T-helper 1 cell treated with Interleukin-12 subunit alpha and Interleukin-12 subunit beta and Interleukin-4 antibody, amounts not matched to agents 30 ng/mL and 1 ng/mL, for 36 hours (primary cell): ENCODE measurements at regions not wholly inside any gene's neighbourhood (a gene's known extent, or its start where the extent isn't known, plus 50 kb on each side); places are given as distances from the start of the nearest gene placed in this dataset.

Experiments
- intact Hi-C: fragments of 100-400 bp; cut with micrococcal nuclease; formaldehyde crosslinking; loops from one replicate; pipeline ENCODE4 v1.15.1; 2024

DNA sequence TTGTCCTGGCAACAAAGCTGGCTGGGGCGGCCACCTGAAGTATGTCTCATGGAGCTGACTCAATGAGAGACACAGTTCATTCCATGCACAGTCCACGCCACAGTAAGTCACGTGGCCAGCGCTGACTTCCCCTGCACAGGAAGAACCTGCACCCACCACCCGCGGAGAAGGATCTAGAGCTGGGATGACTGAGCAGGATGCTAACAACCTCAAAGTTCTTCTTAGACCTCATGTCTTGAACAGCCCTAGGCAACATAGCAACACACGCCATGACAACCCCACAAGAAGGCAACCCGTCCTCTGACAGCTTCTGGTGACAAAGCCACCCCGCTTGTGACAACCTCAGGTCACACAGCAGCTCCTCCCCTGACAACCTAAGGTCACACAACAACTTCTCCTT, 76.9 kb upstream of the B3GAT1 start:
- intact Hi-C loops = no loop called here

DNA sequence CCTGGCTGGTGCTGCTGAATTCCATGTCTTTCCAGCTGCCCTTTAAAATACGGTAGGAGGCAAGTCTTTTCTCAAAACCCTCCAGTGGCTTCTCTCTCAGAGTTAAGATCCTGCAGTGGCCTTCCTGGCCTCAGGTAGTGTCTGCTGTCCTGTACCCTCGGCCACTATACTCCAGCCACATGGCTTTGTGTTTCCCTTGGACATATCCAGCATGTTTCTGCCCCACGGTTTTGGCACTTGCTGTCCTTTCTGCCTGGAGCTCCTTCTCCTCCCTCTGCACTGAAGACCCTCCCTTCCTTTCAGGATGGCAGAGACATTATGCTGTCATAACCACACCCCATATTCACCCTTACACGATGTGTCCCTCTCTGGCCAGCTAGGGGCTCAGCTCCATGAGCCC, 76.5 kb upstream of the B3GAT1 start:
- intact Hi-C loops = no loop called here

DNA sequence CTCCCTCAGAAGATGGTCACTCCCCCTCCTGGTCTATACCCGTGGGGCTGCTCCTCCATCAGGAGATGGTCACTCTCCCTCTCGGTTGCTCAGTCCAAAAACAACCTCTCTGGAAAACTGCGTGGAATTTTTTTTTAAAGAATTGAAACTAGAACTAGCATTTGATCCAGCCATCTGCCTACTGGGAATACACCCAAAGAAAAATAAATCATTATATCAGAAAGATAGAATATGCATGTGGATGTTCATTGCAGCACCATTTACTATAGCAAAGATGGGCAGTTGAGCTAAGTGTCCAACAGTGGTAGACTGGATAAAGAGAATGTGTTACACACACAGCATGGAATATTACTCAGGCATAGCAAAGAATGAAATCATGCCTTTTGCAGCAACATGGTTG, 75.7 kb upstream of the B3GAT1 start:
- intact Hi-C loops = no loop called here

DNA sequence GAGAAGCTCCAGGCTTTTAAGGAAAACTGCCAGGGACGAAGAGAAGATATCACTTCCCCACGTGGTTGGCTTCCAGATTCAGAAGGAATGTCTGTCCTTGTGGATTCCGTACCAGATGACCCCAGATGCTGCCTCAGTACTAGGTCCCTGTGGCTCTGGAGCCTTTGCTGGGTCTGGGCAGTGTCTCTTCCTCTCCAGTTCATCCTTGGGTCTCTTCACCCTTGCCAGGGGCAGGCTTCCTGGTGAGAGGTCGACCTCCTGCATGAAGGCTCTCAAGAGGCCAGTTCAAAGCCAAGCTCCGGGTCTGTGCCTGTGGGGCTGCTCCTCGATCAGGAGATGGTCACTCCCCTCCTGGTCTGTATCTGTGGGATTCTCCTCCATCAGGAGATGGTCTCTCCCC, 74.7 kb upstream of the B3GAT1 start:
- intact Hi-C loops = no loop called here

DNA sequence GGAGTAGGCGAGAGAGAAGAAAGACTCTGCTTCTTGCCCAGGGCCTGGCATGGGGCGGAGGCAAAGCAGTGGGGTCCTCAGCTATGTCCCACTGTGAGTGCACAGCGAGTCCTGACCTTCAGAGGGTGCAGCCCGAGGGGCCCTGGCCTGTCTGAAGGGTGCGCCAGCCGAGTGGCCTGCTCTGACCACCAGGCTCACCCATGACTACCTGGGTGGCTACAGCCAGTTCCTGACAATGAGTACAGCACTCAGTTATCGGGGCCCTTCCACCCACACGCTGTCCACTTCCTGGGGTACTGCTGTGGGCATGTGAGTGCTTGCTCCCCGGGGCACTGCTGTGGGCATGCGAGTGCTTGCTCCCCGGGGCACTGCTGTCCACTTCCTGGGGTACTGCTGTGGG, 74.1 kb upstream of the B3GAT1 start:
- intact Hi-C loops = no loop called here

DNA sequence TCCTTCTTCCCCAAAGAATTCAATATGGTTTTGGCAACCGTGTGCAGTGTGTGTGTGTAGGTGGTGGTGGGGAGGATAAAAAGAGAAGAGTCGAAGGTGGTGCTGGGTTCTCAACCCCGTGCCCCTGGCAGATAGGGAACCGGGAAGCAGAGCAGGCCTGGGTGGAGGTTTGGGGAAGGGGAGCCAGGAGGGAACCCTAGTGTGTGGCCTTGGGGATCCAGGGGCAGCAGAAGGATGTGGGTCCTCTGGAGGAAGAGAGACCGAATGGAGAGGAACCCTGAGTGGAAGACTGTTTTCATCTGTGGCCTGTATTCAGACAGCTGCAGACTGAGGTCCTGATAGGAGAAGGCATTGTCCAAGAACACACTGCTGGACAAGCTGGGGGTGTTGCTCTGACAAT, 73.3 kb upstream of the B3GAT1 start:
- intact Hi-C loops = no loop called here

DNA sequence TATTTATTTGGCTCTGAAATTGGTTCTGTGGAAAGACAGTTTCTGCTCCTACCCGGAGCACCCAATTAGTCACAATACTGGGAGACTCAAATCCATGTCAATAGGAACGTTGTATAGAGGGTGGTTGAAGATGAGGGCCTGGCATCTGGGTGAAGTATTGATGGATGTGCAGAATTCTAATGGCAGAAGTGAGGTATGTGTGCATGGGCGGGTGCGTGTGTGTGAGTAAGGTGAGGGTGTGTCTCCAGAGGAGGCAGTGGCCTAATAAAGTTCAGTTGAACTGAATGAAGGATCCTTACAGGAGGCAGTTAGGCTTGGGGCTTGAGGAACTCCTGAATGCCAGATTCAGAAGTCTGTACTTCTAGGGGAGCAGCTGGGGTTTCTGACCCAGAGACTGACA, 71.8 kb upstream of the B3GAT1 start:
- intact Hi-C loops = no loop called here

DNA sequence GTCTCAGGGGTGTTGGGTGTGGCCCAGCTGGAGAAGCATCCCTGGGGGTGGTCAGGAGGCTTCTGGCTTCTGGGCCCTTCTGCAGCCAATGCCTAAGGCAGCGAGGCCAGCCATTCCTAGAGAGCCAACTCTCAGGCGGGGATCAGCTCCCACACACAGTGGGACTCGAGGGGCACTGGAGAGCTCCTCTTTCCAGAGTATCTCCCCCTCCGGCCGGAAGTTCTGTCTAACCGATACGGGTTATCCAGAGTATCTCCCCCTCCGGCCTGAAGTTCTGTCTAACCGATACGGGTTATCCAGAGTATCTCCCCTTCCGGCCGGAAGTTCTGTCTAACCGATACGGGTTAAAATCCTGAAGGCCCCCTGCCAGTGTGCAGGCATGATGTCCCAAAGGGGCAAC, 71.2 kb upstream of the B3GAT1 start:
- intact Hi-C loops = no loop called here

DNA sequence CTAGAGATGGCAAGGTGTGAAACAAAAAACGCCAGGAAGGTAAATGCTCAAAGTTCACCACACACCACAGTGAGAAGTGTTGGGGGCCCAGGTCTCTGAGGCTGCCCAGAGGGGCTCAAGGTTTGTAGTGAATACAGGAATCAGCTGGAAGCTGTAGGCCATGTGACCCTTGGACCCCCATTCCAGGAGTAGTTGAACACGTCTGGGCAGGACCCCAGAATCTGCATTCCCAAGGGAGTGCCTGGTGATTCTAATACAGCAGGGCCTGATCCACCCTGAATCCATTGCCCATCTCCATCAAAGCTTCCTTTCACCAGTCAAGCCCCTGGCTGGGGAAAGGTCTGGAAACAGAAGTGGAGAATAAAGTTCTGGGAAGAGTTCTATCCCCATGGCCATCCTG, 70.8 kb upstream of the B3GAT1 start:
- intact Hi-C loops = no loop called here

DNA sequence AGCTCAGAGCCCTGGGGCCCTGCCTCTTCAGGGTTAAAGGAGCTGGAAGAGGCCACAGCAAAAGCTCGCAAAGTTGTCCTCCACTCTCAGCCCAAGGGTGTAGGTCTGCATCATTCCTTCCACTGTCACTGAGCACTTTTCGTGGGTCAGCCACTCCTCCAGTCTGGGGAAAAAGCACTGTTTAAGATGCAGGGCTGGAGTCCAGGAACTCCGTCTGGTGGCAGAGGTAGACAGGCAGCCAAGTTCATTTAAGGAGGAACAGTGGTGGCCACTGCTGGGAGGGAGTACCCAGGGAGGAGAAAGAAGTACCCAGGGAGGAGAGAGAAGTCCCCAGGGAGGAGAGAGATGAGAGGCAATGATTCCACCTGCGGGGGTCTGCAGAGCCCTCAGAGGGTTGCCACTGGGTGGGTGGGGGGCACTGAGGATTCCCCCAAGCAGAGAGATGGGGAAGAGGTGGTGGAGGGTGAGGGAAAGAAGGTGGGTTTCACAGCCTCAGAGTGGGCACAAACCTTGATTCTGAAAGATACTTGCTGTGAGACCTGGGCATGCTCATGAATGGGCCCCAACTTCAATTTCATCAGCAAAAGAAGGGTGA, 70.0 kb upstream of the B3GAT1 start:
- intact Hi-C loops = no loop called here

DNA sequence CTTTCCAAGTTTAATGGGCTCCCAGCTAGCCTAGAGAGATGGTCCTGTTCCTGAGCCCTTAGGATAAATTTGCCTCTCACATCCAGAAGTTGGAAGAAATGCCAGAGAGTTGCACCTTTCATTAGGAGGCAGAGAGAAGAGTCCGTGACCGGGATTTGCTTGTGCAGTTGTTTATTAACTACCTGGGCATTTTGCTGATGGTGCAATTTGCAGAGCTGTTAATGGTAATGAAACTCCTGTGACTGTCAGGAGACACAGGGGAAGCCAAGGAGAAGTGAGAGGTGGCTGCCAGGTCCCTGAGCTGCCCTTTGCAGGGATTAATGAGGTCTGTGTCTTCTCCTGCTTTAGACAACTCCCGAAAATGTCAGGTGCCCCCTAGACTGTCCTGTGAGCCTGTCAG, 69.1 kb upstream of the B3GAT1 start:
- intact Hi-C loops = no loop called here

DNA sequence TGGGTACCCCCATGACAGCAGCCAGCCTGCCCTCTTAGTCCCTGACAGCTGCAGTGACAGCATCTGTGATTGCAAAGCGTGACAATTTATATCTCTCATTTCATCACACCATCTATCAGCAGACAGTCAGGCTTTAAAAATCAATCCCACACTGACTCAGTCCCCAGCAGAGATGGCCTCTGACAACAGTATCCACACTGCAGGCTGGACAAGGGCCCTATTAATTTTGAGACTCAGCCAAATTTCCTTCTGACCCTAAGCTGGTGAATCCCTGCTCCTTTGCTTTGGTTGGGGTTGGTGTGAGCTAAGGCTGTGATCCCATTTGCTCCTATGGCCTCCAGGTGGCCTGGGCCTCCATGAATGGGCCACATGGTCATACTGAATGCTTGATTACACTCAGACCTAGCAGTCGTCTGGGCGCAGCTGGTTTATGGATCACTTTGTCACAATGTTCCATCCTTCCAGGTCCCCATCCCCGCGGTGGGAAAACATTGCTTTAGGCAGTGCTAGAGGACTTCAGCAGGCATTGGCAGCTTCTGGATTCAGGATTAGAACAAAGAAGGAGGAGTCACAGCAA, 68.2 kb upstream of the B3GAT1 start:
- intact Hi-C loops = no loop called here

DNA sequence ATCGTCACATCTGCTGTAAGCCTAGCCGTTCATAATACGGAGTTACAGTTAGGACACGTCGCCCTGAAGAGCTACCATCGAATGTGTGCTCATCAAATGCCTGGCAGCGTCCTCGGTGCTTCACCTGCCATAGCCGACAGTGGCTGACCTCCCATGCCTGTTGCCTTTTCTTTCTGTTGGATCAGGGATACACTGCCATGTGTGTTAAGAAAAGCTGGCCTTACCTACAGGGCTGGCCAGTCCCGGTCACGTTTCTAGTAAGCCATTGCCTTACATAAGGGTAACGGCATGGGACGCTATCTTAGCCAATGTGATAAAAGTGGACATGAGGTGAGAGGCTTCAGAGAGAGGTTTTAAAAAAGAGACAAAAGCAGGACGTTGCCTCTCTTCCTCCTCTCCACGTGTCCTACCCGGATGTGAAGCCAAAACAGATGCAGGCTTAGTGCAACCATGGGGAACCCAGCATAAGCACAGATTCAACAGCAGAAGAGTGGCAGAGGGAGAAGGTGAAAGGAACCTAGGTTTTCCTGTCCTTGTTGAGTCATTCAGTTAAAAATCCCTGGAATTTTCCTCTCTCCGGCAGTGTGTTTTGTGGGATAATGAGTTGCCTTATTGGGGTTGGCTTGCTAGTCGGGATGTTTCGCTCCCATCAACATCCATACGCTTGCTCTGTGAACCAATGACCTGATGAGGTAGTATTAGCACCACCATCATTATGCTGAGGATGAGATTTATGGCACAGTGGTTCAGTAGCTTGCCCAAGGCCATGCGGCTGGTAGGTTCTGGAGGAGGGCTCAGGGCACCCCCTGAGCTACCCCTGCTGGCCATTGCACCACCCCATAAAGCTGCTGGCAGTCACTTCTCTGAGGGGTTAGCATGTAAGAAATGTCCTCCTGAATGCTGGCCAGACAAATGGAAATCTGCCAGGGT, 67.4 kb upstream of the B3GAT1 start:
- intact Hi-C loops = no loop called here

DNA sequence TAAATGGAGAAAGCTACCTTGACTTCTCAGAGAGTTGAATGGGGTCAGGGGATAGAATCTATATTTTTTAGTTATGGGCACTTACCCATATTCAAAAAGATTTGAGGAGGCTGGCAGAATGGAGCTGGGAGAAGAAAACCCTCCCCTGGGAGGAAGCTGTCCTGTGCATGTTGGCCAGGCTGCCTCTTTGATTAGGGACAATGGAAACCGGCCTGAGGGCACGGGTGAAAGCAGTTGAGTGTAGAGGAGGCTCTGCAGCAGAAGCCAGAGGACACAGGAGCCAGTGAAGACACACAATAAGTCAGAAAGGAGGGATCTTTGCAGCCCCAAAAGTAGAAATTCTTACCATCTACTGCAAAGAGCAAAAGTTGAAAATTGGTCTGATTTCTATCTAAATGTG, 66.6 kb upstream of the B3GAT1 start:
- intact Hi-C loops = no loop called here

DNA sequence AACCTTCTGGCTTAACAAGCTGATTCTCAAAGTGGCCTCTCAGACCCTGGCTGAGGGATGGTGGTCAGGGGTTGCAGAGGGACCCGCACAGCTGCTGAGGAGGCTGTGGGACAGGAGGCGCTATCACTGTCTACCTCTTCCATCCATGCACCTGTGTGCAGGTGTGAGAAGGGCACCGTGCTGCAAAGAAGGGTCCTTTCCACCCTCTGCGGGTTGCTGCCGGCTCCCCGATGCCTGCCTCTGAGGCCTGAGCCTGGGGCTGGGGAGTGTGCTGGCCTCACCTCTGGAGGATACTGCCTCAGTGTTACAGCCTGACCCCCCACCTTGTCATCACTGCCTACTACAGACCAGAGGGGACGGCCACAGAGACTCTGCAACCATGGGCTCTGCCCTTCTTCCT, 66.1 kb upstream of the B3GAT1 start:
- intact Hi-C loops = no loop called here

DNA sequence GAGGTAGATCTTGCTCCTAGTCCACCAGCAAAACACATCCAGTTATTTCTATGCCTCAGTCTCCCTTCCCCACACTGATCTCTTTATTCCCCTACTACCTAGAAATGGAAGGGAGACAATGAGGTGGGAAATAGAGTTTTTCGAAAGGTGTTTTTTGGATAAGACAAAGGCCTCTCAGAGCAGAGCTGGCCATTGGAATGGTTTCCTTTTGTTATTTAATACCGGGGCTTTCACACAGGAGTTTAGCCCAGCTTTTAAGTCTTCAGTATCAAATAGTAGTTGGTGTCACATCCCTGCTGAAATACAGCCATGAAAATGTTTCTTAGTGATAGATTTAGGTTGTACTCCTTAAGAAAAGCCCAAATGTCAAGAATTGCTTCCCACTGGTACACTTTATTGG, 65.4 kb upstream of the B3GAT1 start:
- intact Hi-C loops = no loop called here

DNA sequence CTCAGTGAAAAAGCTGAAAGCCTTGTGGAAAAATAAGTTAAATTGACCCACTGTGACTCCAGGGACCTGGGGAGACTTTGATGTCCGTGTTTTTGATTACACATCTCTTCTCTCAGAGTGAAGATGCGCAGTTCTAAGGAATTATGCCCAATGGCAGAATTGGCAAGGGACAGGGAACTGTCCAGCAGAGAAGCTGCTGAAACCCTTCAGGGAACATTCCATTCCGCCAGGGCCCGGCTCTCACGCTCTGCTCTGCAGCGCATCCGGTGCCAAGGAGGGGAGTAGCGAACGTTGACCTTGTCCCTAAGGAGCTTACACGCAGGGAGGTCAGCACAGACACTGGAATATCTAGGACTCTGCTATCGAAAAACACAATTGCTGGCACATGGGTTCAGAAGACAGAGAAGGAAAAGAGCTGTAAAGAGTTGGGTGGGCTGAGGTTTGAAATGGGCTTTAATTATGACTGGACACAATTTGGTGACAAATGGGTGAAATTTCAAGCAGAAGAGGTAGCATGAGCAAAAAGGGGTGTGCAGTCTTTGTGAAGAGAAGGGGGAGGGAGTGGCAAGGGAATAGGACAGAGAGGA, 64.5 kb upstream of the B3GAT1 start:
- intact Hi-C loops = no loop called here

DNA sequence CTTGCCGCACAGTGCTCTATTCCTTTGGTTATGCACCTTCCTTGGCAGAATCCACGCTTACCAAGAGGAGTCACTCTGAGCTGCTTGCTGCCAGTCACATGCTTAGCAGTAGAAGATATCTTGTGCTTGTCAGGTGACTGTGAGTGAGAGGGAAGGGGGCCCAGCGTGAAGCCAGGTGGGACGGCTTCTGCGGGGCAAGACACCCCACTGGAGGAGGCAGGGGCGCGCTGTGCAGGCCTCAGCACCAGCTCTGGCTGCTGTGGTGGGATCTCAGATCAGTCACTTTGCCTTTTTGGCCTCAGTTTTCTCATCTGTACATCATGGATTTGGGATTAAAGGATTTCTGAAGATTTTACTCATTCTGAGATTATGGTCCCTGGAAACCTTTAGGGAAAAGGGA, 63.9 kb upstream of the B3GAT1 start:
- intact Hi-C loops = no loop called here

DNA sequence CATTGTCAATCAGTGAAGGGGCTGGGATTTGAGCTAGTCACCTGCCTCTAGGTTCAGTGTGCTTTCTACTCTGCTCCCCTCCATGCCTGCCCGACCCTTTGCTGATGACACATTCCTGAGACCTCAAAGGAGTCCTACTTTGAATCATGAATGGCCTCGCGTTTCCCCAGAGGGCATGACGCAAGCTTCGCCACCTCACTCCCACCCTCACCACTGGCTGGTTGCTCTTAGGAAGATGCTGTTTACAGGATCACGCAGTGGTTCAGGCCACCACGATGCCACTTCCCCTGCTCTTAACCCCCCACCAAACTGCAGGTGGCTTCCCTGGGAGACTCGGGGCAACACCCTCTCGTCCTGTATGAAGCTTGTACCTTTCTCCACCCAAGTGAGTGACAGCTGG, 62.9 kb upstream of the B3GAT1 start:
- intact Hi-C loops = no loop called here

DNA sequence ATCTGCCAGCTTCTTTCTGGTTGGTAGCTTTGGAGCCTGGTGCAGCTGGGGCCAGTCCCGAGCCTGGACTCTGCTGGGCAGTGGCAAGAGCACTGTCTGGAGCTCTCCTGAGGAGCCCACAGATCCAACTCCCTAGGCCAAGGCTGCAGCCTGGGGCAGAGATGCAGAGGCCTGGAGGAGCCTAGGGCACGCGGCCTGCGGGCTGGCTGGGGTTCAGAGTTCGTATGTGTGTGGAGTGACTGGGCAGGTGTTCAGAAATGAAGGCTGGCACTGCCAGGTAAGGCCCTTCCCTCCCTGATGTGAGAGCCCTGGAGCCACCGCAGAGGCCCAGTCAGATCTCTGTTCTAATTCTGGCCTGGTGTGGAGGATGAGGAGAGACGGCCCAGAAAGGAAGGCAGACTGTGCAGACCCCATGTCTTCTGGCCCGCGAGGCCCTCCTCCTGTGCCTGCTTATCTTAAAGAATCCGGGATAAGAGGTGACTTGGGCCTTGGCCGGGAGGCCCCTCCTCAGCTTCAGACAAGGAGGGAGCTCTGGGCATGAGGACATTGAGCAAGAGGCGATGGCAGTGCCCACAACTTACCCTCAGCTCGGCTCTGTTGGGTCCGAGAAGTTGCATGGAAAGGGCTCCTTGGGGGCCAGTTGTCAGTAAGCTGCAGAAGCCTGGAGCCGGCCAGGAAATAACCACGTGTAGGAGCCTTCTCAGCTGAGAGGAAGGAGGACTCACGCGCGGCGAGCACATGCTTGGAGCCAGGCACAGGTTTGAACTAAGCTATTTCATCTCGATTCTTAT, 62.2 kb upstream of the B3GAT1 start:
- intact Hi-C loops = no loop called here

DNA sequence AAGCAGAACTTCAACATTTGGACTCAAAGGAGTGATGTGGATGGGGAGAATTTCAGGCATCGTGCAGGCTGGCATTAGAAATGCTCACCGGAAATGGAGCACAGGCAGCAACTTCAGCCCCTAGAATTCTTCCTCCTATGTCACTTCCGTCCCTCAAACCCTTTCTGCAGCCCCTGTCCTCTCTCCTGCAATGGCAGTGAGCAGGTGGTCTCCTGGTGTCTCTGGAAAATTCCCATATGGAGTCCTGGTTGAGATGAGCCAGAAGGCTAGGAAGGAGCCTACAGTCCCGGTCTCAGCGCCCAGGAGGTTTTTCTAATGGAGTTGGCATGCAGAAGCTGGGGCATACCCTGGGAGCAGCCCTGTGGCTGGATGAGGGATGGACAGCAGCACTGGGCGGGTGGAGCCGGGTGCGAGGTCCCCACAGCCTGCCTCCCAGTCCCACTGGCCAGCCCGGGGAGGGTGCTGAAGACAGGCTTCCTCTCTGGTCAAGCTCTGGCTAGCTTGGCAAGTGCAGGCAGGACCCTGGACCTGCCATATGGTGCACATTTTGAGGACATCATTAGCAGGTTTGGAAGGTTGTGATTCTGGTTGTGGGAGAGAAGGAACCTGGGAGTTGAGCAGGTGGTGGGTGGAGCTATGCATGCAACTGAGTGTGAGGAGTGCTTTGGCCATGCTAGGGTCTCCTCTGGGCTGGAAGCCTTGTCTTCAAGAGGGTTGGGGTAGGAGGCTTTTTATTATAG, 59.8 kb upstream of the B3GAT1 start:
- intact Hi-C loops = no loop called here
